Neuronal stem cell (in vitro differentiated cells): ENCODE measurements at regions not wholly inside any gene's neighbourhood (a gene's known extent, or its start where the extent isn't known, plus 50 kb on each side); places are given as distances from the start of the nearest gene placed in this dataset.

Experiments
- DNase-seq: peaks from one replicate; pipeline ENCODE4 v3.0.0-alpha.2; 2013; ENCODE audit warnings: low spot score
- H2AFZ ChIP-seq: one replicate; pipeline ENCODE4 v1.6.1; 2013; ENCODE audit warnings: mild to moderate bottlenecking, low read length, inconsistent platforms
- H2AK5ac ChIP-seq: 2 replicates; pipeline ENCODE4 v1.6.1; 2013; ENCODE audit warnings: low read depth, mild to moderate bottlenecking, inconsistent platforms, low read length, moderate library complexity, mixed read lengths
- H2BK120ac ChIP-seq: 2 replicates; pipeline ENCODE4 v1.6.1; 2013; ENCODE audit warnings: low read depth, mild to moderate bottlenecking, inconsistent platforms, low read length, moderate library complexity, mixed read lengths
- H2BK12ac ChIP-seq: one replicate; pipeline ENCODE4 v1.6.1; 2013; ENCODE audit warnings: low read length, inconsistent platforms
- H2BK15ac ChIP-seq: 2 replicates; pipeline ENCODE4 v1.6.1; 2013; ENCODE audit warnings: mild to moderate bottlenecking, low read length, inconsistent platforms, mixed read lengths
- H2BK5ac ChIP-seq: one replicate; pipeline ENCODE4 v1.6.1; 2013; ENCODE audit warnings: inconsistent platforms, mild to moderate bottlenecking, low read length, moderate library complexity
- H3K14ac ChIP-seq: one replicate; pipeline ENCODE4 v1.6.1; 2013; ENCODE audit warnings: low read length, inconsistent platforms
- H3K18ac ChIP-seq: 2 replicates; pipeline ENCODE4 v1.6.1; 2013; ENCODE audit warnings: low read length, inconsistent platforms
- H3K23ac ChIP-seq: 2 replicates; pipeline ENCODE4 v1.6.1; 2013; ENCODE audit warnings: low read depth, mild to moderate bottlenecking, mixed read lengths, low read length, inconsistent platforms; ENCODE audit not compliant: poor library complexity
- H3K27ac ChIP-seq: replicated peaks from 3 replicates; pipeline ENCODE4 v1.5.1; 2013; ENCODE audit warnings: low read length, inconsistent platforms
- H3K27me3 ChIP-seq, 3 experiments: 2 replicates each; pipeline ENCODE4 v1.6.1; 2013; ENCODE audit warnings: low read length in 3 of 3, mild to moderate bottlenecking in 2 of 3, inconsistent platforms in 1 of 3, low read depth in 1 of 3, mixed read lengths in 1 of 3, moderate library complexity in 1 of 3; ENCODE audit not compliant: control insufficient read depth in 3 of 3, insufficient read depth in 3 of 3
- H3K36me3 ChIP-seq, 2 donors: replicated peaks in 1 of 2; 2 replicates each; pipeline ENCODE4 v1.6.1; 2013; ENCODE audit warnings: low read length in 2 of 2; ENCODE audit not compliant: control insufficient read depth in 2 of 2, insufficient read depth in 2 of 2
- H3K4ac ChIP-seq: 2 replicates; pipeline ENCODE4 v1.6.1; 2013; ENCODE audit warnings: inconsistent platforms, mild to moderate bottlenecking, low read length, moderate library complexity
- H3K4me1 ChIP-seq, 2 donors: 1 replicate in 1 of 2; 2 replicates in 1 of 2; pipeline ENCODE4 v1.6.1; 2013; ENCODE audit warnings: low read length in 2 of 2, low read depth in 1 of 2; ENCODE audit not compliant: control insufficient read depth in 2 of 2, insufficient read depth in 1 of 2
- H3K4me2 ChIP-seq: one replicate; pipeline ENCODE4 v1.6.1; 2013; ENCODE audit warnings: mild to moderate bottlenecking, low read length, inconsistent platforms; ENCODE audit not compliant: insufficient read depth, poor library complexity, severe bottlenecking
- H3K4me3 ChIP-seq, 2 donors: 2 replicates each; pipeline ENCODE4 v1.5.1; 2013; ENCODE audit warnings: low read length in 2 of 2, mild to moderate bottlenecking in 2 of 2, inconsistent platforms in 1 of 2, moderate library complexity in 1 of 2
- H3K79me1 ChIP-seq: one replicate; pipeline ENCODE4 v1.6.1; 2013; ENCODE audit warnings: low read depth, mild to moderate bottlenecking, inconsistent platforms, low read length, moderate library complexity
- H3K9ac ChIP-seq: one replicate; pipeline ENCODE4 v1.6.1; 2013; ENCODE audit warnings: mild to moderate bottlenecking, low read depth, low read length, inconsistent platforms; ENCODE audit not compliant: poor library complexity
- H3K9me3 ChIP-seq, 2 donors: replicated peaks in 1 of 2; 2 replicates each; pipeline versions ENCODE3 to v1.6.1; 2013; ENCODE audit warnings: low read length in 2 of 2, mild to moderate bottlenecking in 2 of 2, inconsistent platforms in 1 of 2, low read depth in 1 of 2, mixed read lengths in 1 of 2, moderate library complexity in 1 of 2; ENCODE audit not compliant: control insufficient read depth in 2 of 2, insufficient read depth in 1 of 2
- H4K8ac ChIP-seq: one replicate; pipeline ENCODE4 v1.6.1; 2013; ENCODE audit warnings: low read depth, mild to moderate bottlenecking, inconsistent platforms, low read length, moderate library complexity
- H4K91ac ChIP-seq: one replicate; pipeline ENCODE4 v1.6.1; 2013; ENCODE audit warnings: low read length, low read depth, mild to moderate bottlenecking, inconsistent platforms; ENCODE audit not compliant: poor library complexity
- WGBS, 2 donors: extraction: QIAGEN DNeasy Blood & Tissue Kit; methylation state at CpG; one replicate each; pipeline ENCODE4 v1.1.7; 2013; ENCODE audit warnings: missing lambda C conversion rate in 2 of 2, mixed read lengths in 1 of 2; ENCODE audit not compliant: insufficient read length in 2 of 2, insufficient replicate concordance in 1 of 2; ENCODE audit errors: extremely low coverage in 2 of 2; 5-methylcytosine and 5-hydroxymethylcytosine counted together

DNA sequence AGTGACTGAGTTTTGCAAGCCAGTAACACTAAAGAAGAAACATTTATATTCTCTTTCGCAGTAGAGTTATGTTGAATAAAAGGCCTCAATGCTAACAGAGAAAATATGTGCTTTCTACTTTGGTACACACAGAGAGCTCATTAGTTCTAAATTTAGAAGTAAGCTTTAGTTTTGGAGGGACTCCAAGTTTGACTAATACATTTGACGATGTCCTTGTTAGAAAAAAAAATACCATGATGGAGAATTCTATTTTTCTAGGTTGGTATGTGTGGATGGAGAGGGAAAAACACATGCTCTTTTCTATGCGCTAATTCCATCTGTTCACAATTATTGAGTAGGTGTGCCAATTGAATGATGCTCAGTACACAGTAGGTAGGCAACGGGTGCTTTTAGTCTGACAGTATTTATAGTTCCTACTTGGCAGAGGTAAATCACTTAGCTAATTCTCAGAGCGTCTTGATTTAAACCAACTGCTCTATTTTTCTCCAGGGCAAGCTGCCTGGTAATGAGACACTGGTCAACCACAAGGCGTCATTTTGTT lies 327.2 kb upstream of the AKR1E2 start:
- H2AK5ac ChIP-seq: no peak overlapping the region
- no peaks in the 10 kb centered on the region for H3K36me3 ChIP-seq
- no peak overlapping the region for H4K8ac ChIP-seq
- no peaks in the 10 kb centered on the region for H3K9me3 ChIP-seq
- no peak overlapping the region for H2BK12ac ChIP-seq
- H3K4ac ChIP-seq: no peak overlapping the region
- H3K4me2 ChIP-seq: no peak overlapping the region
- no peak overlapping the region for H2BK5ac ChIP-seq
- no peak for DNase-seq
- no peaks in the 10 kb centered on the region for H3K4me1 ChIP-seq
- H3K79me1 ChIP-seq: no peaks in the 10 kb centered on the region
- no peak overlapping the region for H4K91ac ChIP-seq
- H2BK120ac ChIP-seq: no peak overlapping the region
- no peak overlapping the region for H2BK15ac ChIP-seq
- peaks cover 0 to 3% (median 0%) of the 10 kb centered on the region in 3 experiments for H3K27me3 ChIP-seq
- no peak overlapping the region for H3K27ac ChIP-seq
- H3K4me3 ChIP-seq: no peak overlapping the region
- no peak overlapping the region for H3K23ac ChIP-seq
- H3K14ac ChIP-seq: no peak overlapping the region
- H2AFZ ChIP-seq: no peak overlapping the region
- no peak overlapping the region for H3K9ac ChIP-seq
- no CpG with 5 or more reads among the region's 6 CpGs for WGBS, 2 donors
- H3K18ac ChIP-seq: no peak overlapping the region

DNA sequence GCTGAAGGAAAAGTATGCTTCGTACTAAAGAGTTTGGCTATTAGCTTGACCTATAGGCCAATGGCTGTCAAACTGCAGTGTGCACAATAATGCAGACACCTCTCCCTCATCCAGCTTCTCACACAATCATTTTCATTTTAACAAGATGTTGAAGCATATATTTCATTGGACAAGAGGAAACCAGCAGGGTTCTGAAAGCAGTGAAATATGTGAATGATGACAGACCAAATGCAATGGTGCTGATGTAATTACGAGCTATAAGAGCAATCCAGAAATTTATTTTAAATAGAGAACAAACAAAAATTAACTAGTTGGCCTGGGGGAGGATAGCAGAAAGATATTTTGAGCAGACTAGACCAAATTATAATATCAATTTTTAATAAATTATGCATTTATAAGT lies 331.5 kb upstream of the AKR1E2 start:
- no CpG with 5 or more reads among the region's 2 CpGs for WGBS, 2 donors
- Histone ChIP-seq H3K27me3 (peaks cover 0 to 3% (median 0%) of the 10 kb centered on the region in 3 experiments), H3K9me3 (peaks cover 2% of the 10 kb centered on the region in 2 donors)

DNA sequence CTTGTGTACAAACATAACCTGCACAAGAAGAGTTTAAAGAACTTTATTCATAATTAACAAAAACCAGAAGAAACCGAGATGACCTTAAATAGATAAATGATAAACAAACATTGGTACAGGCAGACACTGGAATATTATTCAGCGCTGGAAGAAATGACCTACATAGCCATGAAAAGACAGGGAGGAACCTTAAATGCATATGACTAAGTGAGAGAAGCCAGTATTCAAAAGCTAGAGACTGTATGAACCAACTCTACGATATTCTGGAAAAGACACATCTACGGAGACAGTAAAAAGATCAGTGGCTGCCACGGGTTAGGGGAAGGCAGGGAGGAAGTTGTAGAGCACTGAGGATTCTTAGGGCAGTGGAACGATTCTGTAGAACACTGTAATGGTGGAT lies 333.8 kb upstream of the AKR1E2 start:
- Histone ChIP-seq H2AFZ (no peak overlapping the region), H3K36me3 (no peaks in the 10 kb centered on the region)

More for the DNA sequence above, 331.5 kb upstream of the AKR1E2 start:
- no peak overlapping the region for H3K4me2 ChIP-seq
- no peak overlapping the region for H2AFZ ChIP-seq
- no peak overlapping the region for H2BK12ac ChIP-seq
- H3K36me3 ChIP-seq: no peaks in the 10 kb centered on the region
- H3K23ac ChIP-seq: no peak overlapping the region
- H3K79me1 ChIP-seq: no peaks in the 10 kb centered on the region
- H2AK5ac ChIP-seq: no peak overlapping the region
- DNase-seq: no peak
- H4K91ac ChIP-seq: no peak overlapping the region
- no peak overlapping the region for H4K8ac ChIP-seq
- no peak overlapping the region for H3K9ac ChIP-seq
- H2BK120ac ChIP-seq: no peak overlapping the region
- no peak overlapping the region for H3K4me3 ChIP-seq
- no peaks in the 10 kb centered on the region for H3K4me1 ChIP-seq
- no peak overlapping the region for H2BK5ac ChIP-seq
- H3K27ac ChIP-seq: no peak overlapping the region
- H3K4ac ChIP-seq: no peak overlapping the region
- H2BK15ac ChIP-seq: no peak overlapping the region
- H3K18ac ChIP-seq: no peak overlapping the region
- H3K14ac ChIP-seq: no peak overlapping the region

DNA sequence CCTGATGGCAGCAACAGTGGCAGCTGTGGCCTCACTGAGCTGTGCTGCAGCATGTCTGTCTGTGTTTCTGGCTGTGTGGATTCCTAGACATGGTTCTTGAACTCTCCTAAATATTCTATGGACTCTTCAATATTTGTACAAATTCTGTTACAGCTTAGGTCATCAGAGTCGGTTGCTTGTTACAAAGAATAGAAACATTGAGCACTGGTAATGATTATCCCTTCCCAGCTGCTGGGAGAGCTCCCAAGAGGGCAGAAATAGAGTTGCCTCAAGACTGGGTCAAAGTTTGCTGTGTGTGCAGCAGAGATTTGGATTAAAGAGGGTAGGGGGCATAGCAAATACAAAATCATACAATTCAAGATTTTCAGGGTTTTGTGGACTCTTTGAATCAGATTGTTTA lies 337.1 kb upstream of the AKR1E2 start:
- H2BK12ac ChIP-seq: no peak overlapping the region
- H2BK120ac ChIP-seq: no peak overlapping the region
- no peaks in the 10 kb centered on the region for H3K27me3 ChIP-seq
- no peak overlapping the region for H2AK5ac ChIP-seq
- no peak overlapping the region for H2BK5ac ChIP-seq
- no peak overlapping the region for H4K8ac ChIP-seq
- H3K4me2 ChIP-seq: no peak overlapping the region
- no peak overlapping the region for H4K91ac ChIP-seq
- no peak overlapping the region for H2BK15ac ChIP-seq
- no peak for DNase-seq
- H3K18ac ChIP-seq: no peak overlapping the region
- no peak overlapping the region for H2AFZ ChIP-seq
- no peak overlapping the region for H3K9ac ChIP-seq
- H3K4me1 ChIP-seq: peaks cover 0 to 3% of the 10 kb centered on the region in 2 donors
- WGBS, 2 donors: no CpG with 5 or more reads among the region's 1 CpG
- H3K9me3 ChIP-seq: peaks cover 2 to 7% of the 10 kb centered on the region in 2 donors
- peak overlapping the region in 1 of 2 donors; percentile 6 for H3K4me3 ChIP-seq
- no peak overlapping the region for H3K23ac ChIP-seq
- no peak overlapping the region for H3K14ac ChIP-seq
- H3K27ac ChIP-seq: no peak overlapping the region
- H3K79me1 ChIP-seq: no peaks in the 10 kb centered on the region
- peak overlapping the region; percentile 4 for H3K4ac ChIP-seq
- no peaks in the 10 kb centered on the region for H3K36me3 ChIP-seq

More for the DNA sequence above, 333.8 kb upstream of the AKR1E2 start:
- H3K9me3 ChIP-seq: peaks cover 2 to 4% of the 10 kb centered on the region in 2 donors
- H3K27me3 ChIP-seq: peaks cover 0 to 3% (median 0%) of the 10 kb centered on the region in 3 experiments
- H3K4me2 ChIP-seq: no peak overlapping the region
- no peak overlapping the region for H2BK15ac ChIP-seq
- no peak overlapping the region for H3K27ac ChIP-seq
- H3K14ac ChIP-seq: no peak overlapping the region
- no peak overlapping the region for H2BK12ac ChIP-seq
- no peak overlapping the region for H3K18ac ChIP-seq
- no peak for DNase-seq
- no peak overlapping the region for H3K23ac ChIP-seq
- H2BK5ac ChIP-seq: no peak overlapping the region
- H2AK5ac ChIP-seq: no peak overlapping the region
- H3K4ac ChIP-seq: no peak overlapping the region
- peaks cover 0 to 3% of the 10 kb centered on the region in 2 donors for H3K4me1 ChIP-seq
- H3K79me1 ChIP-seq: no peaks in the 10 kb centered on the region
- H4K91ac ChIP-seq: no peak overlapping the region
- H3K9ac ChIP-seq: no peak overlapping the region
- H4K8ac ChIP-seq: no peak overlapping the region
- no peak overlapping the region for H2BK120ac ChIP-seq
- H3K4me3 ChIP-seq: no peak overlapping the region
- no CpG with 5 or more reads among the region's 6 CpGs for WGBS, 2 donors
